GM18868 (cell line): ENCODE measurements at regions not wholly inside any gene's neighbourhood (a gene's known extent, or its start where the extent isn't known, plus 50 kb on each side); places are given as distances from the start of the nearest gene placed in this dataset.
"Not testable (repeated sequence)": the region's sequence is repeated elsewhere in the genome, so short reads cannot be mapped to it uniquely, and the experiment has no call there.

Experiments
- ATAC-seq: cut with Tn5 transposase; IDR thresholded peaks from one replicate; pipeline ENCODE4 v1.9.1; 2021; ENCODE audit warnings: mild to moderate bottlenecking, moderate library complexity; ENCODE audit not compliant: unreplicated experiment

DNA sequence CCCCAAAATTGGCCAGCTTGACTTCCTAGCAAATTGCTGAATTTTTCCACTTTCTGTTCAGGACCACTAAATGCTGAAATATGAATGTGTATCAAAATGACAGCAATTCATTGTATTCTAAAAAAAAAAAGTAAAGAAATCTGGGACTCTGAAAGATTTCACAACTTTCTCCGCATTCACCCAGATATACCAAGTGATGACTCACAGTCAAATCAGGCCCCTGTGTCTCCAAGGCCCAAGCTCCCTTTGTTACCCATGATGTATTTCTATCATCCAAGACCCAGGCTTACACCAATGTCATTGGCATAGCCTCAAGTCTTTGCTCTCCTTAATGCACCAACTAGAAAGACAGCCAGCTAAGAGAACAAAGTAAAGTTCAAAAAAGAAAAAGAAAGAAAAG lies 493.9 kb downstream of the NTRK2 start:
- ATAC-seq = no peak

DNA sequence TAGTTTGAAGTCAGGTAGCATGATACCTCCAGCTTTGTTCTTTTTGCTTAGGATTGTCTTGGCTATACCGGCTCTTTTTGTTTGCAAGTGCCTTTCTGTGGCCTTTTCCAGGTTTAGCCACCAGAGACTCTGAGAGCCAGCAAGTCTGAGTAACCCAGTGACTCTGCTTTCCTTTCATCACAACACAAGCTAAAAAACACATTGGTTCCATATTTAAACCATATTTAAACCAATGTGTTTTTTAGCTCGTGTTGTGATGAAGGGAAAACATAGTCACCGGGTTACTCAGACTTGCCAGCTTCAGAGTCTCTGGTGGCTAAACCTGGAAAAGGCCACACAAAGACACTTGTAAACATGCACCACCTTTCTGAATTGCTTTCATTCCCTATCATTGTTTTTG lies 493.3 kb downstream of the NTRK2 start:
- ATAC-seq = no peak

DNA sequence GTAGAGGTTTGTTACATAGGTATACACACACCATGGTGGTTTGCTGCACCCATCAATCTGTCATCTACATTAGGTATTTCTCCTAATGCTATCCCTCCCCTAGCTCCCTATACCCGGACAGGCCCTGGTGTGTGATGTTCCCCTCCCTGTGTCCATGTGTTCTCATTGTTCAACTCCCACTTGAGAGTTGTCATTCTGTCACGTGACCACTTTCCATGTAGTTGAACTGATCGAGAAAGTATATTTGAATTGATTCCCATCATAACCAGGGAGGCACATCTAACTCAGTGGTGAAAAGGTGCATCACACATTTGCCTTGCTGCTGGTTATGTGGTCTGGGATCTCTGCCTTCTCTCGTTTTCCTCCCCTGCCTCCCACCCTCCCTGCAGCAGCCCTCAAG lies 491.4 kb downstream of the NTRK2 start:
- not testable (repeated sequence) for ATAC-seq

DNA sequence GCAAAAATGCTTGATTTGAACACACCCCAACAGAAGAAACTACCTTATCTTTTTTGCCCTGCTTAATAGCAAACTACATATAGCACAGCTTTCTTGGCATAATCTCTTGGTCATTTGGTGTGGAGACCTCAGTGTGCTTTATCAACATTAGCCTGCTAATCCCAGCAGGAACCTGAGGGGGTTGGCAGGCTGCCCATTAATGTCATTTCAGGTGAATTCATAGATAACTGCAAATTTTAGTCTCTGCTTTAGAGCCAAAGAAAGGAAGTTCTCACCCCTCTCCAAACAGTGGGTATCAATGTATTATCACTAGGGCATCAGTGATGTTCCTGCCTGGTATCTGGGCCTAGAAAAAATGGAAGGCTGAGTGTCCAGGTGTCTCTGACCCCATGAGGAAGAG lies 489.0 kb downstream of the NTRK2 start:
- no peak for ATAC-seq

DNA sequence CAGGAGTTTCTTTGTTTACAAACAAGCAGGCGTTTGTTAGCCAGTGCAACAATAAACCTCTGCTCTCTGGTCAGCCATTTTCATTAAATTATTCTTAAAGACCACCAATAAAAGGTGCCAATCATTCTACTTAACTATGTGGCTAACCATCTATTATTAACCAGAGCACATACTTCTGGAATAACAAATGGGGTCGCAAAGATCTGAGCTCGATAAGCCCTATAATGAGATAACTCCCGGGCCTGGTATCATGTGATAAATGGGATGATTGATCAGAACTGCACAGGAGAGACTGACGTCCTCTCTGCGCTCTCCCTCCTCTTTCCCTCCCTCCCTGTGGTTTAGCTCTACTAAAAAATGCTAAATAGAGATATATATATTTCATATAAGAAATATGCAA lies 488.2 kb downstream of the NTRK2 start:
- no peak for ATAC-seq

DNA sequence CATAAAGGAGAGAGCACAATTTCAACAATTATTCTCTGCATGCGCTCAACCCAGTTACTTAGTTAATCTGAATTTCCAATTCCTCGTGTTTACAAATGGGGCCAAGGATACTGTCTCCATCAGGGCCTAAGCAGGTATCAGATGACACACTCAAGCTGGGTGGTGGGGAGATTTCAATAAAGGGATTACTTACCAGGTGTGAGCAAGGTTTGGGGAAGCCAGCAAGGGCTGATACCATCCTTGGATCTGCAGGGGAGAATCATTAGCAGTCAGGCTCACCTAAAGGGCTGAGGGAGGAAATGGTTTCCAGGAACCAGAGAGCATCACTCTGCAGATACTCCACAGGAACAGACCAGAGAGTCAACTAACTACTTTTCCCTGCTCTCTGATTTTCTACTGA lies 487.1 kb downstream of the NTRK2 start:
- ATAC-seq = no peak

DNA sequence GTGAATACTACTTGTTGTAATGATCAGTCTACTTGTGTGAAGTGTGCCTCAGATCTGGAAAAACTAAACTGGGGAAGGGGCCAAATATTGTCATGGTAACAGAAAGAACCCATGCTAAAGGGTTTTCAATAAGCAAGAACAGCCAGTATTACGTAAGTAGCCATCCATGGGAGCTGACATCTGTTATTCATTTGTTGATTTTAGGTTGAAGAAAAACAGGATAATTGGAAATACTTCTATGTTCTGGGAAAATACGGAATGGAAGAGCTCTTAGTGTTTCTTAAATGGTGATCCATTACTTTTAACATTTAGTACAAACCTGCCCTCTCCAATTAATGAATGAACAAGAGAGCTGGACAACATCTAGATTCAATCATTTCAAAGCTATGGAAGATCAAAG lies 485.8 kb downstream of the NTRK2 start:
- ATAC-seq = no peak

DNA sequence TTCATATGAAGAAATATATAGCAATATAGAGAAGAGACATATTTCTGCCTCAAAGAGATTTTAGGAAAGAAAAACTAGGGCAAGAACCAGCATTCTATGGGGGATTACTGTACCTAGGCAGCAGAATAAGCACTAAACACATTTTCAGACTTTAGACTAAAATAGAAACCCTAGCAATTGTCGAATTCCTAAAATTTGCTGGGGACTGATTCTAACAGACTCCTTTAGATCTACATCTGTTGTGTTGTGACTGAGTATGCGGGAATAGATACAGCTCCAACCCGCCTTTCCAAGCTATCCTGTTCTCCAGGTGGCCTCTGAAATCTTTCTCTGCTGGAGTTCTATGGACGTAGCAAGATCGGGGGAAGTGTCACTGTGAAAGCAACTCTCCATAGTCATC lies 482.2 kb downstream of the NTRK2 start:
- no peak for ATAC-seq

DNA sequence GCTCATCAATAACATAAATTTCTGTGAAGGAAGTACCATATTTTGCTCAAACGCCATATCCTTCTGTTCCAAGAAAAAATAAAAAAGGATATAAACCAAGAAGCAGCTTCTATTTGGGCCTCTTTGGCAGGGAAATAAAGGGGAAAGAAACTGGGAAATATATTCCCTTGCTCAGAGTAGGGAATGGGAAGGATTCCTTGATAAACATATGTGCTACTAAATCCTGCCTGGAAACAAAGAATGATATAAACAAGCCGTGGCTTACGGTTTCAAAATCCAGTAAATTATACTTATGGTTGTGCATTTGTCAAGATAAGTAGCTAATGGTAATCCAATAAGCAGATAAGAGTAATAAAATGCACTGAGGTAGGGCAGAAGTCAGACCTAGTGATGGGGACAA lies 481.6 kb downstream of the NTRK2 start:
- no peak for ATAC-seq

DNA sequence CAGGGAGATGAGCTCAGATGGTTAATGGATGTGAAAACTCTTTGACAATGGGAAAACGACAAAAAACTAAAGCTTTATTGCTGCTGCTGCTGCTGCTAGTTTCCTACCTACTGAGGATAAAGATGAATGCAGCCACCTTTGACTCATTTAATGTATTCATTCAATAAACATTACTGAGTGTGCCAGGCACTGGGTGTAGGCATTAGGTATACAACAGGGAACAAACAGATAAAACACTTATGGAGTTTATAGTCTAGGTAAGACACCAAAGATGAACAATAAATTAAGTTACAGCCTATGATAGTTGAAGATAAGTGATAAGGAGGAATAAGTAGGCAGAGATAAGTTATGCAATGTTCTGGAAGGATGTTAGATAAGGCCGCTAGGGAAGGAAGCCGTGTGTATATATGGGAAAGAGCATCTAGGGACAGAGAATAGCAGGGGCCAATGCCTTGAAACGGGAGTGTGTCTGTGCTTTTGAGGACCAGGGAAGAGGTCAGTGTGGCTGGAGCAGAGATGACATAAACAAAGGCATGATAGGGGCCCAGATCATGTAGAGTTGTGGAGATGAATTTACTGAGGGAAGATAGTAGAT lies 477.6 kb downstream of the NTRK2 start:
- ATAC-seq = no peak

DNA sequence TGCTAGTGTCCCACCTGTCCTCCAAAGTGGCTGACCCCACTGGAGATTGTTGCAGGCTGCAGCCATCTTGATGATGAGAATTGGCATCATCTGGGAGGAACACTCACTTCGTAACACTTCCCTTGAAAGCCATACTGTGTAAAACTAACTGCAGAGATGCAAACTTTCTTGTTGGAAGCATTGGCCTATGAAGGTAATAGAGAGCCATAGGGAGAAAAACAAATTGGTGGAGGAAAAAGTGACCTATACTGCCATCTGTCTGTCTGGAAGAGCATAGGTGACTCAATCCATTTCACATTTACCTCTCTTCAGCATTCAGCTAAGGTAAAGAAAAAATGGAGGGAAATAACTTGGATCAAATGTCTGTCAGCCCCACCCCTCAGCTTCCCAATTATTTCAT lies 473.4 kb downstream of the NTRK2 start:
- peak; percentile 56 for ATAC-seq

DNA sequence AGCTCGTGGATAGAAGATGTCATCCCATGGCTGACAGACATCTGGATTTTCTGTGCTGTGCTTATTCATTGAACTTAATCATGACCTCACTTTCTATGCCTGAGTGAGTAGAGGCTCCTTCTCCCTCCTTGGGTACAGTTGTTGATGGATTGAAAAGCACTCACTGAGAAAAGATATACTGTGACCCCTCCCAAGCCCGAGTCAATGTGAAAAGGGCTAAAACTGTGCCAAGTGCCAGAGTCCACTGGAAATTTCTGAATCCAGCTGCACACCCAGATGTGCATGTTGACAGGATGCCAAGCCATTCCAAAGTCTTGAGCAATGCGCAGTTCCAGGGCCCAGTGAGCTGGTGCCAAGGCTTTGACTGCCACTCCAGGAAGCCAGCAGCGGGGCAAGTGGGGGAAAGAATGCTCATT lies 473.0 kb downstream of the NTRK2 start:
- ATAC-seq = no peak

DNA sequence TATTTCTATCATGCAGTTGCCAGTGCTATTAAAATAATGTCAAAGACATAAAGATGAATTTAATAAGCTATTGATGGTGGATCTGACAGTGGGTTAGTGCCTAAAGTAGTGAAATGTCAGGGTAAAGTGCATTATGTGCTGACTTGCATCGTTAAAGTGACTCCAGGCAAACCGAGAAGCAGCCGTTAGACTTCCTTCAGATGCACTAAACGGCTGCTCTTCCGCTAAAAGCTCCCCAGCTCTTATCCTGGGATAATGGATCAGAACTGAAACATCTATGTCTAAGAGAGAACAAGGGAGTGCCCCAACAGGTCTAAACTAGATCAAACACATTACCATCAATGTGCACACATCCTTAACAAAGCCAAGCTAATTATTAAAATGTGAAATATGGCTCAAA lies 468.2 kb downstream of the NTRK2 start:
- no peak for ATAC-seq

DNA sequence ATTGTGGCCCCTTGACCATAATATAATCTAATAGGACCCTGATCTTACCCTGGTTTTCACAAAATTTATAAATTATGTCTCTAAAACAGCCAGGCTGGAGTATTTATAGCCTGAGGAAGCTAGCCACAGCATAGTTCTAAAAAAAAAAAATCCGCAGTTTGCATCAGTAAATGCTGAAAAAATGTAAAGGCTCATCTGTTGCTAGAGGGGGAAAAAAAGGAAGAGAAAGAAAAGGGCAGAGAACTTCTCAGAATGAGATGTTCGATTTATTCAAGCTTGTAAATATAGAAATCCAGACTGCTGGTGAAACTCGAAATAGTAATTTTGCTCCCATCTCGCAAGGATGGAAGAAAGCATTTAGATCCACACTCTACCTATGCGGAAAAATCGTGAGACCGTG lies 467.5 kb downstream of the NTRK2 start:
- peak; percentile 72 for ATAC-seq

DNA sequence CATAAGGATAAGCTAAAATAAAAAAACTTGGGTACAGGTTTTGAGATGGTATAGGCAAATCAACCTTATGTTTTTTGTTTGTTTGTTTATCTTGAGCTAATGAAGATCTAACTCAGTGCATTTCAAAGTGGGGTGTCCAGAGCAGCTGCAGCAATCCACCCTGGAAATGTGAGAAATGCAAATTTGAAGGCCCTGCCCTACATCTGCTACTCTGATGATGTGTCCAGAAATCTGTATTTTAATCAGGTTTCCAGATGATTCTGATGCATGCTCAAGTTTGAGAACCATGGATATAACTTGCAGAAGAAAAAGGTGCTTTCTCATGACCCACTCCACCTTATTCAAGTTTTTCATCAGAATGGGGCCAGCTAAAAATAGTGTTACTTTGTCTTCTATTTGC lies 467.0 kb downstream of the NTRK2 start:
- peak; percentile 61 for ATAC-seq

DNA sequence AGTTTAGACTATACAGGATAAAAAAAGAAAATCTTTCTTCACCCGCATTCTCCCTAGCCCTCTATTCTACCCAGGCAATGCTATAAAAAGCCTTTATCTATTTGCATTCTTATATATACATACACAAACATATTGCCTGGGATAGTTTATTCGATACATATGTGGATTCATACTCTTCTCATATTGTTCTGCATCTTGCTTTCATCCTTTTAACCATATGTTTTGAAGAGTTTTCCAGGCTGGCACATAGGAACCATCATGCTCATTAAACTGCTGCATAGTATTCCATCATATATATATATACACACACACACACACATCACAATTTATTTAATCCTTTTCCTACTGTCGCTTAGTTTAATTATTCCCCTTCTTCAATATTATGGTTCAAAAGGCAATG lies 461.2 kb downstream of the NTRK2 start:
- ATAC-seq = no peak

DNA sequence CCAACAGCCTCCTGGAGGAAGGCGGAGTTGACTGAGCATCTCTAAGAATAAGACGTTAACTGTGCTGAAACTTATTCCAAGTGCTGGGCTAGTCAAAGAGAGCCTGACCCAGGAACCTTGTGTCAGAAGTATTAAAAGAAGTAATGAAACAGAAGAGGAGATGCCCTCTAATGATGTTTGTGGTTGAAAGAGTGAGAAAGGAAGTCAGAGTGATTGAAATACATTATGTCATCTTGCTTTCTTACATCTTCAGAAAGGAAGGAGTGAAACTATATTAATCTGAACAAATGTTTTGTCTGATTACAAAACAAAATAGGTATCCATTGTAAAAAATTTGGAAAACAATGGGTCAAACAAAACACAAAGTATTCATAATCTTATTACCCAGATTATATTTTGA lies 460.7 kb downstream of the NTRK2 start:
- ATAC-seq = peak; percentile 81

DNA sequence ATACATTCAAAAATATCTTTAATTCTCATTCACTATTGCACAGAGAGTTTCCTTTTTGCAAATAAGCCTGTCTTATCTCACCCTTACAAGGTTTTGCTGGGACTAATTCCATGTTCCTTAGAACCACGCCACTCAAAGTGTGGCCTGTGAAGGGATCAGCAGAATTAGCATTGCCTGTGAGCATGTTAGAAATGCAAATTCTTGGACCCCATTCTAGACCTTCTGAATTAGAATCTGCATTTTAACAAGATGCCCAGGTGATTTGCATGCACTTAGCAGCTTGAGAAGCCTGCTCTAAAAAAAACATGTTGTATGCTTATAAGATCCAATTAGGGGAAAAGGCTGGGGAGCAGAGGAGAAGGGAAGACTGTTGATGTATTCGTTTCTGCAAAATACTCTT lies 460.0 kb downstream of the NTRK2 start:
- ATAC-seq = no peak

DNA sequence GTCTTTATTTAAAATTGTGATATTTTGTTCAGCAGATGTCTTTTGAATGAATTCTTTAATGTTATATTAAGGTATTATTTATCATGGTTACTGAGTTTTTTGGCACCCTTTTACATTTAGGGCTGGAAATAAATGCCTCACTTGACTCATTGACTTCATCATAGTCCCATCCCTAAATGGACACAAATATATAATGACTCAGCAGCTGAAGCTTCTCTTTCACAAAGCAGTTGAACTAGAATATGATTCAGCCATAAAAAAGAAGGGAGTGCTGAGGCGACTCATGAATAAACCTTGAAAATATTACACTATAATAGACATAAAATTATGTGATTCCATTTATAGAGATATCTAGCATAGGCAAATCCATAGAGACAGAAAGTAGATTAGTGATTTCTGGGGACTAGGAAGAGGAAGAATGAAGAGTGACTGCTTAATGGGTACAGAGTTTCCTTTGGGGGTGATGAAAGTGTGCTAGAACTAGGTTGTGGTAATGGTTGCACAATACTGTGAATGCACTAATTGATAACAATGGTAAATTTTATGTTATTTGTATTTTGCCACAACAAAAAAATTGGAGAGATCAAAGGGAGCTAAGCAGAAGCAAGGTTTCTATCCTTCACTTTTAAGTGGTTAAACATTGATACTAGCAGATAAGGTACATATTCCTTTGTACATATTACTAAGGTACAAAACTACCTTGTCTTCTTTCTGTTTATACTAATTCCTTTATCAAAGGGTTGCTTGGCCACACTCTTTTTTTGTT lies 449.6 kb downstream of the NTRK2 start:
- no peak for ATAC-seq

DNA sequence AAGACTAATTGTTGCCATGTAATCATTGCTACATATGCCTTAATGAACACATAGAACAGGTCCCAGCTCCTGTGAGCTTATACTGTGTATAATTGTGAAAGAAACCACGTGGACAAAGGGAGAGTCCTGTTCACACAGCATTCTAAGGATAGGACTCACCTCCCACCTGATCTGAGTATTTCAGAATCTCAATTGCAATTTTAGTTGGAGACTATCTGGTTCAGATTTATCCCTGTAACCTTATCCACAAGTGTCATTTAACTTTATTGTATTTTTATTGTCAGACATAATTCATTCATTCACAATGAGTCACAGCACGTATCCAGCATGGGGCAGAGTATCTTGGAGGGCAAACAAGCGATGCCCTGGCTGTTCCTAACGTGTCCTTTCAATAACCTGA lies 448.3 kb downstream of the NTRK2 start:
- no peak for ATAC-seq

DNA sequence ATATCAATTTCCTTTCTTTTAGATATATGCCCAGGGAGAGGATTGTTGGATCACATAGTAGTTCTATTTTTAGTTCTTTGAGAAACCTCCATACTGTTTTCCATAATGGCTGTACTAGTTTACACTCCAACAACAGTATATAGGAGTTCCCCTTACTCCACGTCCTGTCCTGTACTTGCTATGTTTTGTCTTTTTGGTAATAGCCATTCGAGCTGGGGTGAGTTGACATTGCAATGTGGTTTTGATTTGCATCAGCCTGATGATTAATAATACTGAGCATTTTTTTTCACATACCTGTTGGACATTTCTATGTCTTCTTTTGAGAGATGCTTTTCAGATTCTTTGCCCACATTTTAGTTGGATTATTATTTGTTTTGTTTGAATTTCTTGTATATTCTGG lies 445.9 kb downstream of the NTRK2 start:
- ATAC-seq = peak; percentile 40

DNA sequence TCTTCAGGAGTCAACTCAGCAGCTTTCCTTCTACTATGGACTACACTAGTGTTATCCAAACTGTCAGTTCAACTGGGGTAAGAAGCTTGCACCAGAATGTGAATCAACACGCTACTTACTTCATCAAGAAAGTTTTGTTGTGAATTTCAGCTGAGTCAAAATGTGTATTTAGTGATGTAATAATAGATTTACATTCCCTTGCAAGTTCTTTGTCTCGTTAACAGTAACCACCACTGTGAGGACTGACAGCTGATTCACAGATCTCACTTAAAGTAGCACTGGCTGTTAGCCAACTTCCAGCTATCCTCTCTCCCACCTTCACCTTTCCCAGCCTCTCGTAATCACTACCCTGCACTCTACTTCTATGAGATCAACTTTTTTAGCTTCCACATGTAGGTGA lies 445.3 kb downstream of the NTRK2 start:
- ATAC-seq = no peak

DNA sequence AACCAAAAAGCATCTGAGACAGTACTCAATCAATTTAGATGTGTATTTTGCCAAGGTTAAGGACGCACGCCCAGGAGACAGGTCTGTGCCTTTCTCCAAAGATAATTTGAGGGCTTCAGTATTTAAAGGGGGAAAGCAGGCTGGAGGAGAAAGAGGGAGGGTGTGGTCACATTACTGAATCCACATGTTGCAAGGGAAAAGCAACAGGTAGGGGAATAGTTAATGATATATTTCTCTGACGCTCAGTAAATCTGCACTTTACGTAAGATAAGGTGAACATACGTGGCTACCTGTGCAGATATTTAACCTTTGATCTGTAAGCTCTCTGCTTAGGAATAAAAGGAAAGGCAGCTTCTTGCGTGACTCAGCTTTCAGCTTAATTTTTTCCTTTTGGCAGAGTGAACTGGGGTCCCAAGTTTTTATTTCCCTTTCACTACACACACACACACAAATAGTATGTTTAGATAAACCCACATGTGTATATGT lies 443.4 kb downstream of the NTRK2 start:
- no peak for ATAC-seq
